OCI-M2 (cell line): ENCODE measurements at regions not wholly inside any gene's neighbourhood (a gene's known extent, or its start where the extent isn't known, plus 50 kb on each side); places are given as distances from the start of the nearest gene placed in this dataset.
"Not testable (repeated sequence)": the region's sequence is repeated elsewhere in the genome, so short reads cannot be mapped to it uniquely, and the experiment has no call there.

Source experiments
- DNase-seq: peaks from one replicate; lab custom pipeline; 2025; ENCODE audit not compliant: unreplicated experiment; lab: John Stamatoyannopoulos, UW

- no peak for DNase-seq
These were observed 1297.6 kb upstream of the ALCAM start for GRCh38 chr3:104069114-104069513.

GRCh38 chr3:104070906-104071305, 1295.8 kb upstream of the ALCAM start:
- DNase-seq: no peak

DNA sequence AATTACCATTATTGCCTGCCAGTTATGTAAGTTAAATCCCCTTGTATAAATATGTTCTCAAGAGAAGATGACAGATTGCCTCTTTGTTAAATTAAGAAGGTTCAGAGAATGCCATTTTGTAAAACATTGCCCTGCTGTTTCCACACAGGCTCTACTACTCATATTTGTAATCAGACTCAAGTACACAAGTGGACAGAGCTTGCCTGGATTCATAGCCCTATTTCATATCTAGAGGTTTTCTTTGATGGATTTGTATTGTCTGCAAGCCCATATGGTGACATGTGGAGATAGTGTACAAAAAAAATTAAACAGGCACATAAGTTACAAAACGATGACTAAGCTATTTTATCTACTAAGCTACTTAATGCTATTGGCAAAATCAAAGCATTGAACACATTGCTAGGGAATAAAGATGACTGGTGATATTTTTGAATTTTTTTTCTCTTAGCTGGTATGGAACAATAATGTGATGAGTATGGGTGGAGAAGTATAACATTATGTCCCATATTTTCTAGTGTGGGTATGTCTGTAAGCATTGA, 1286.6 kb upstream of the ALCAM start:
- no peak for DNase-seq

- no peak for DNase-seq
These were observed 1278.0 kb upstream of the ALCAM start for GRCh38 chr3:104088738-104089137.

DNA sequence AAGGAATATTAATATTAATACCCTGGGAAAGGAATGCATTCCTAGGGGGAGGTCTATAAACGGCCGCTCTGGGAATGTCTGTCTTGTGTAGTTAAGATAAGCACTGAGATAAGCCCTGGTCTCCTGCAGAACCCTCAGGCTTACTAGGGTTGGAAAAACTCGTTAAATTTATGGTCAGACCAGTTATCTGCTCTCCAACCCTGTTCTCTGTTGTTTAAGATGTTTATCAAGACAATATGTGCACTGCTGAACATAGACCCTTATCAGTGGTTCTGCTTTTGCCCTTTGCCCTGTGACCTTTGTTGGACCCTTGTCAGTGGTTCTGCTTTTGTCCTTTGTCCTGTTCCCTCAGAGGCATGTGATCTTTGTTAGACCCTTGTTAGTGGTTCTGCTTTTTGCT, 1276.7 kb upstream of the ALCAM start:
- DNase-seq: not testable (repeated sequence)

DNA sequence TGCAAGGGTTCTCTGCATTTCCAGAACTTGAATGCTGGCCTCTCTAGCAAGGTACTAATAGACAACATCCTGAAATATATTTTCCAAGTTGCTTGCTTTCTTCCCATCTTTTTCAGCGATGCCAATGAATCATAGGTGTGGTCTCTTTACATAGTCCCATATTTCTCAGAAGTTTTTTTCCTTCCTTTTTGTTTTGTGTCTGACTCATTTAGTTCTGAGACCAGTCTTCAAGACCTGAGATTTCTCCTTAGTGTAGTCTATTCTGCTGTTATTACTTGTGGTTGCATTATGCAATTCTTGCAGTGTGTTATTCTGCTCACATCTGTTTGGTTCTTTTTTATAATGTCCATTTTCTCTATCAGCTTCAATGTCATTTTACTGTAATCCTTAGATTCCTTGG, 1265.0 kb upstream of the ALCAM start:
- DNase-seq: no peak

GRCh38 chr3:104102386-104102785, 1264.3 kb upstream of the ALCAM start:
- no peak for DNase-seq

GRCh38 chr3:104106276-104106675, 1260.4 kb upstream of the ALCAM start:
- DNase-seq: no peak

DNA sequence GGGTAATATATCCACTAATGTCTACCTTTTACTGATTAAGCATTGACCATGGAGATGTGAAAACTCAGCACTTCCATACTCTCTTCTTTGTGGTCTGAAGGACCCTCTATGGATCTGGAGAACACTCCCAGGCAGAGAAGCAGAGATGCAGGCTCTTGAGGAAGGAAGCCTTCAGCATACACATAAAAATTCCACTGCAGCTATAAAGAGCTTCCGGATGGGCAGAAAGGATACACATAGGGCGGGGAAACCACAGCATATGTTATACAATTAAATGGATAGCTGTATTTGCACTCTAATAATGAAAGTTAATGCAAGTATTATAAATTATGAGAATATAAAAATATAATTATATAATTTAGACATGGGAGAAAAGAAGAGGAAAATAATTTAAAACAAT, 1258.2 kb upstream of the ALCAM start:
- no peak for DNase-seq

DNA sequence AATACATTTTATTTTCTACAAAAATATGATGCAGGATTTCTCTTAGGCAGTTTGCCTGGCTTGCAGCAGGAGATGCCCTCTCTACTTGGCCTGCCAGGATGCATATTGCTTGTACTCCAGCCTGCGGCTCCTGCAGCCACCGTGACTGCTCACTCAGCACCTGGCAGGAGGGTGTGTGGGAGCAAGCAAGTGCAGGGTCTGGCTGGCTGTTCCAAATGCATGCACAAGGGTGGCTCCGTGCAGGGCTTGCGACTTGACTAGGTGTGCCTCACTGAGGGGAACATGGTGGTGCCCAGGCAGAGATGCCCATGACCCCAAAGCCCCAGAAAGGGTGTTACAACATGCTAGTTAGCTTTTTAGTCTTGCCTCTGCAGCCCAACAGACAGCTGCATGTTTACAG, 1240.2 kb upstream of the ALCAM start:
- DNase-seq: no peak

GRCh38 chr3:104126864-104127553, 1239.7 kb upstream of the ALCAM start:
- no peak for DNase-seq

- DNase-seq: no peak
These were observed 1238.9 kb upstream of the ALCAM start for GRCh38 chr3:104127830-104128229.

- no peak for DNase-seq
These were observed 1233.9 kb upstream of the ALCAM start for GRCh38 chr3:104132566-104133403.

- no peak for DNase-seq
These were observed 1233.1 kb upstream of the ALCAM start for GRCh38 chr3:104133630-104134029.

DNA sequence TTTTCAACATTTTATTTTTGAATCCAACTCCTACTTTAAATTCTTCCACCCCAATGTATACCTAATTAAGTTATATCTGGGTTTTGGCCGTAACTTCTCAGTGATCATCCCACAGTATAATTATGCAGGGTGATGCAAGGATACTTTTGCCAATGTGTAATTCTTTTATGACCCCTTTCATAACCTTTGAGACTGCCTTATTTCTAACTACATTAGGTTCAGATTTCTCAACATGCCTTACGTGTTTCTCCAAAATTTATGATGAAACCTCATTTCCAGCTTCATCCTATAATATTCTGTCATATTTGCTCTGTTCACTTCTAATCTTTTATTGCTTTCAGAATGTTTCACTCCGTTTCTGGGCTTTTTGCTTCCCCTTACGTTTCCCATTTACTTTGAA, 1229.6 kb upstream of the ALCAM start:
- no peak for DNase-seq

DNA sequence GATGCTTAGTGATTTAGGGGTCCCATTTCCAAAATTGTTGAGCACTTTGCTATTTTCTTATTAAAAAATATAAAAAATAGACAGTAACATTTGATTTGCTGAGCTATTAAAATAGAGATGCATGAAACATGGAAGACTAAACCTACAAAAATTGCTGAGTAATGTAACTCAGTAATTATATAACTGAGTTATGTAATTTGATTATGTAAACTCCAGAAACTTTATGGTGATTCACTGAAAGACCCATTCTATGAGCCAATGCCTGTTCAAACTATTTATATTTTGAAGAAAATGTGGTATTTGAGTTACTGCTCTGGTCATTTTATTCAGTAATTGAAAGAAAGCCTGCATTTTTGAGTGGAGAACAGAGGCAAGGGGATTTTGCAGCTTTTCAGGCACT, 1221.5 kb upstream of the ALCAM start:
- no peak for DNase-seq

GRCh38 chr3:104149154-104149553, 1217.6 kb upstream of the ALCAM start:
- no peak for DNase-seq

GRCh38 chr3:104150724-104151123, 1216.0 kb upstream of the ALCAM start:
- no peak for DNase-seq

- no peak for DNase-seq
These were observed 1211.8 kb upstream of the ALCAM start for GRCh38 chr3:104154896-104155295.

- no peak for DNase-seq
These were observed 1200.8 kb upstream of the ALCAM start for GRCh38 chr3:104165866-104166265.

GRCh38 chr3:104168386-104168785, 1198.3 kb upstream of the ALCAM start:
- no peak for DNase-seq

DNA sequence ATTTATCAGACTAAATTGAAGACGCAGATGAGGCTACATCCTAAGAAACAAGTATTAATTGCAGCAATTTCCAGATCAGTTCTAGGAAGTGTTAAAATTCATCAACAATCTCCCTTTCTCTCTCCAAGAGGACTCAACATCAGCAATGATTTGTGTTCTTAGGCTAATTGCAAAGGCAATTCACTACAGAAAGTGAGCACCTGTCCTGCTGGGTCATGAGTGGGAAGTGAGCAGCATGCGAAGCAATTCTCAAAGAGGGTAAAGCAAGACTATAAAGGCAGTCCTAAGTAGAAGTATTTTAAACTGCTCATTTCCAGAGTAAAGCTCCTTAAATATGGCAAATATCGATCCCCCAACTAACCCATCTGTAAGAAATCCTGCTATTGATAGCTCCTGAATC, 1191.0 kb upstream of the ALCAM start:
- no peak for DNase-seq
